CD4-positive, alpha-beta T cell treated with Interleukin-4 for 4 hours (primary cell): ENCODE measurements at regions not wholly inside any gene's neighbourhood (a gene's known extent, or its start where the extent isn't known, plus 50 kb on each side); places are given as distances from the start of the nearest gene placed in this dataset.

Source experiments
- DNase-seq: peaks from one replicate; pipeline ENCODE4 v3.0.0-alpha.2; 2020

GRCh38 chr4:120524237-120524636 is 398.3 kb downstream of the PRDM5 start:
- no peak for DNase-seq

- no peak for DNase-seq
These were observed 401.8 kb downstream of the PRDM5 start for GRCh38 chr4:120520761-120521160.

GRCh38 chr4:120517966-120518365 is 404.6 kb downstream of the PRDM5 start:
- DNase-seq = no peak

GRCh38 chr4:120509719-120510118 is 412.8 kb downstream of the PRDM5 start:
- DNase-seq = no peak

GRCh38 chr4:120509222-120509621 is 413.3 kb downstream of the PRDM5 start:
- DNase-seq = no peak

GRCh38 chr4:120508036-120508435 is 414.5 kb downstream of the PRDM5 start:
- no peak for DNase-seq

GRCh38 chr4:120506536-120506935 is 416.0 kb downstream of the PRDM5 start:
- DNase-seq = no peak

- DNase-seq = no peak
These were observed 423.8 kb downstream of the PRDM5 start for GRCh38 chr4:120498678-120499077.

GRCh38 chr4:120491481-120491880 is 424.8 kb upstream of the MAD2L1 start:
- no peak for DNase-seq

GRCh38 chr4:120481756-120482155 is 415.1 kb upstream of the MAD2L1 start:
- DNase-seq = no peak

- no peak for DNase-seq
These were observed 405.9 kb upstream of the MAD2L1 start for GRCh38 chr4:120472447-120473131.

GRCh38 chr4:120466429-120466828 is 399.8 kb upstream of the MAD2L1 start:
- DNase-seq = no peak

GRCh38 chr4:120454788-120455187 is 388.1 kb upstream of the MAD2L1 start:
- no peak for DNase-seq

- DNase-seq = no peak
These were observed 385.9 kb upstream of the MAD2L1 start for GRCh38 chr4:120452536-120452935.

- DNase-seq = no peak
These were observed 385.4 kb upstream of the MAD2L1 start for GRCh38 chr4:120452001-120452400.

- DNase-seq = no peak
These were observed 381.1 kb upstream of the MAD2L1 start for GRCh38 chr4:120447774-120448173.

GRCh38 chr4:120446051-120446567 is 379.5 kb upstream of the MAD2L1 start:
- no peak for DNase-seq

- no peak for DNase-seq
These were observed 378.5 kb upstream of the MAD2L1 start for GRCh38 chr4:120445186-120445585.

- DNase-seq = no peak
These were observed 376.5 kb upstream of the MAD2L1 start for GRCh38 chr4:120443116-120443515.

GRCh38 chr4:120440730-120441129 is 374.1 kb upstream of the MAD2L1 start:
- no peak for DNase-seq

- no peak for DNase-seq
These were observed 368.5 kb upstream of the MAD2L1 start for GRCh38 chr4:120435179-120435578.

GRCh38 chr4:120434756-120435155 is 368.1 kb upstream of the MAD2L1 start:
- no peak for DNase-seq

- no peak for DNase-seq
These were observed 365.7 kb upstream of the MAD2L1 start for GRCh38 chr4:120432301-120432860.

- DNase-seq = no peak
These were observed 364.5 kb upstream of the MAD2L1 start for GRCh38 chr4:120431180-120431579.

- DNase-seq = no peak
These were observed 351.5 kb upstream of the MAD2L1 start for GRCh38 chr4:120418146-120418545.
